ENCODE measurements at regions not wholly inside any gene's neighbourhood (a gene's known extent, or its start where the extent isn't known, plus 50 kb on each side); places are given as distances from the start of the nearest gene placed in this dataset.

DNA sequence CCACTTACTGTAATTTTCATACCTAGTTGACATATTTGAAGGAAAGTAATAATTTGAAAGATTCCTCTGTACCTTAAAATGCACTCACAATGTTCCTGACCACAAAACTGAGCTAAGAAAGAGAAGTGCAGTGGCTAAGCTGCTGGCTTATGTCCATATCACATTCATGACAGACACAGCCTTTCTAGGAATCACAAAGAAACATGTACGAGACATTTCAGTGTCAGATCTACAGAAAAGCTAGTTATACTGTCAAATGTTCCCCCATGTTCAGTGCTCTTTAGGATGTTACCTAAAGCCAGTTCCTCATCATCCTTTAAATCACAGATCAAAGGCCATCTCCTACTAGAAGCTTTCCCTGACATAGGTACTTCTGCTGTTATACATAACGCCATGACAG lies 142.2 kb upstream of the C11orf58 start:
- TF ChIP-seq, protein P1, sequence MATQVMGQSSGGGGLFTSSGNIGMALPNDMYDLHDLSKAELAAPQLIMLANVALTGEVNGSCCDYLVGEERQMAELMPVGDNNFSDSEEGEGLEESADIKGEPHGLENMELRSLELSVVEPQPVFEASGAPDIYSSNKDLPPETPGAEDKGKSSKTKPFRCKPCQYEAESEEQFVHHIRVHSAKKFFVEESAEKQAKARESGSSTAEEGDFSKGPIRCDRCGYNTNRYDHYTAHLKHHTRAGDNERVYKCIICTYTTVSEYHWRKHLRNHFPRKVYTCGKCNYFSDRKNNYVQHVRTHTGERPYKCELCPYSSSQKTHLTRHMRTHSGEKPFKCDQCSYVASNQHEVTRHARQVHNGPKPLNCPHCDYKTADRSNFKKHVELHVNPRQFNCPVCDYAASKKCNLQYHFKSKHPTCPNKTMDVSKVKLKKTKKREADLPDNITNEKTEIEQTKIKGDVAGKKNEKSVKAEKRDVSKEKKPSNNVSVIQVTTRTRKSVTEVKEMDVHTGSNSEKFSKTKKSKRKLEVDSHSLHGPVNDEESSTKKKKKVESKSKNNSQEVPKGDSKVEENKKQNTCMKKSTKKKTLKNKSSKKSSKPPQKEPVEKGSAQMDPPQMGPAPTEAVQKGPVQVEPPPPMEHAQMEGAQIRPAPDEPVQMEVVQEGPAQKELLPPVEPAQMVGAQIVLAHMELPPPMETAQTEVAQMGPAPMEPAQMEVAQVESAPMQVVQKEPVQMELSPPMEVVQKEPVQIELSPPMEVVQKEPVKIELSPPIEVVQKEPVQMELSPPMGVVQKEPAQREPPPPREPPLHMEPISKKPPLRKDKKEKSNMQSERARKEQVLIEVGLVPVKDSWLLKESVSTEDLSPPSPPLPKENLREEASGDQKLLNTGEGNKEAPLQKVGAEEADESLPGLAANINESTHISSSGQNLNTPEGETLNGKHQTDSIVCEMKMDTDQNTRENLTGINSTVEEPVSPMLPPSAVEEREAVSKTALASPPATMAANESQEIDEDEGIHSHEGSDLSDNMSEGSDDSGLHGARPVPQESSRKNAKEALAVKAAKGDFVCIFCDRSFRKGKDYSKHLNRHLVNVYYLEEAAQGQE (IDR thresholded peaks at IDR 0.05; ENCODE audit: insufficient read depth in 1 of 2, low read depth in 2 of 2, low read length in 1 of 2), result no peak
- TF ChIP-seq, protein P2, sequence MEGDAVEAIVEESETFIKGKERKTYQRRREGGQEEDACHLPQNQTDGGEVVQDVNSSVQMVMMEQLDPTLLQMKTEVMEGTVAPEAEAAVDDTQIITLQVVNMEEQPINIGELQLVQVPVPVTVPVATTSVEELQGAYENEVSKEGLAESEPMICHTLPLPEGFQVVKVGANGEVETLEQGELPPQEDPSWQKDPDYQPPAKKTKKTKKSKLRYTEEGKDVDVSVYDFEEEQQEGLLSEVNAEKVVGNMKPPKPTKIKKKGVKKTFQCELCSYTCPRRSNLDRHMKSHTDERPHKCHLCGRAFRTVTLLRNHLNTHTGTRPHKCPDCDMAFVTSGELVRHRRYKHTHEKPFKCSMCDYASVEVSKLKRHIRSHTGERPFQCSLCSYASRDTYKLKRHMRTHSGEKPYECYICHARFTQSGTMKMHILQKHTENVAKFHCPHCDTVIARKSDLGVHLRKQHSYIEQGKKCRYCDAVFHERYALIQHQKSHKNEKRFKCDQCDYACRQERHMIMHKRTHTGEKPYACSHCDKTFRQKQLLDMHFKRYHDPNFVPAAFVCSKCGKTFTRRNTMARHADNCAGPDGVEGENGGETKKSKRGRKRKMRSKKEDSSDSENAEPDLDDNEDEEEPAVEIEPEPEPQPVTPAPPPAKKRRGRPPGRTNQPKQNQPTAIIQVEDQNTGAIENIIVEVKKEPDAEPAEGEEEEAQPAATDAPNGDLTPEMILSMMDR (IDR thresholded peaks at IDR 0.05), result no peak
- no peak for TF ChIP-seq POLR2AphosphoS5 (IDR thresholded peaks at IDR 0.05; ENCODE audit: low read depth, low read length)
